ENCODE measurements at regions not wholly inside any gene's neighbourhood (a gene's known extent, or its start where the extent isn't known, plus 50 kb on each side); places are given as distances from the start of the nearest gene placed in this dataset.

DNA sequence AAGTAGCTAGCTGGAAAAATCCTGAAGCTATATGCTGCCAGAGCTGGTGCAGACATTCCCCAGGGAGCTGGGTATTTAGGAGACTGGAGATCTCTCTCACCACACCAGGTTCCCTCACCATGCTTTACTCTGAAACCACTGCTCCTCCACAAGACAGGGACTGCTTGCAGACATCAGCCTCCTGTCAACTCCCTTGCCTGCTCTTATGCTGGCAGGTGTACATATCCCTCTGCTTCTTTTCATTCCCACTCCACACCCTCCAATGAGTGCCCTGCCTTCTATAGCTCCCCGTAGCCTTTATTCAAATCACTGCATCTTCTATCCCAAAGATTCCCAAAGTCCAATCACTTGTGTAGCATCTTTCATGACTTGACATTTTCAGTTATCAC lies 380.7 kb downstream of the NFIB start:
- TF ChIP-seq POLR2A (IDR thresholded peaks at IDR 0.05; ENCODE audit: low read depth, low read length): no peak
- TF ChIP-seq POLR2AphosphoS5 (IDR thresholded peaks at IDR 0.05; ENCODE audit: insufficient read depth, low read depth, low read length): no peak
- TF ChIP-seq, protein P1, sequence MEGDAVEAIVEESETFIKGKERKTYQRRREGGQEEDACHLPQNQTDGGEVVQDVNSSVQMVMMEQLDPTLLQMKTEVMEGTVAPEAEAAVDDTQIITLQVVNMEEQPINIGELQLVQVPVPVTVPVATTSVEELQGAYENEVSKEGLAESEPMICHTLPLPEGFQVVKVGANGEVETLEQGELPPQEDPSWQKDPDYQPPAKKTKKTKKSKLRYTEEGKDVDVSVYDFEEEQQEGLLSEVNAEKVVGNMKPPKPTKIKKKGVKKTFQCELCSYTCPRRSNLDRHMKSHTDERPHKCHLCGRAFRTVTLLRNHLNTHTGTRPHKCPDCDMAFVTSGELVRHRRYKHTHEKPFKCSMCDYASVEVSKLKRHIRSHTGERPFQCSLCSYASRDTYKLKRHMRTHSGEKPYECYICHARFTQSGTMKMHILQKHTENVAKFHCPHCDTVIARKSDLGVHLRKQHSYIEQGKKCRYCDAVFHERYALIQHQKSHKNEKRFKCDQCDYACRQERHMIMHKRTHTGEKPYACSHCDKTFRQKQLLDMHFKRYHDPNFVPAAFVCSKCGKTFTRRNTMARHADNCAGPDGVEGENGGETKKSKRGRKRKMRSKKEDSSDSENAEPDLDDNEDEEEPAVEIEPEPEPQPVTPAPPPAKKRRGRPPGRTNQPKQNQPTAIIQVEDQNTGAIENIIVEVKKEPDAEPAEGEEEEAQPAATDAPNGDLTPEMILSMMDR (IDR thresholded peaks at IDR 0.05; ENCODE audit: extremely low read depth in 1 of 2, insufficient read depth in 1 of 2, low read depth in 1 of 2, low read length in 2 of 2): no peak
- no peak for TF ChIP-seq EZH2 (IDR thresholded peaks at IDR 0.05; ENCODE audit: borderline replicate concordance, low read depth, low read length, severe bottlenecking)
- no peak for TF ChIP-seq JUN (IDR thresholded peaks at IDR 0.05; ENCODE audit: borderline replicate concordance, insufficient read depth, insufficient read length, low read depth)
- no peak for TF ChIP-seq MYC (IDR thresholded peaks at IDR 0.05; ENCODE audit: low read depth, low read length)
- TF ChIP-seq FOS (IDR thresholded peaks at IDR 0.05; ENCODE audit: borderline replicate concordance, insufficient read depth, low read length): no peak
- TF ChIP-seq, protein P2, sequence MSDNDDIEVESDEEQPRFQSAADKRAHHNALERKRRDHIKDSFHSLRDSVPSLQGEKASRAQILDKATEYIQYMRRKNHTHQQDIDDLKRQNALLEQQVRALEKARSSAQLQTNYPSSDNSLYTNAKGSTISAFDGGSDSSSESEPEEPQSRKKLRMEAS (IDR thresholded peaks at IDR 0.05; ENCODE audit: insufficient read depth, insufficient read length): no peak
- TF ChIP-seq GATA2 (IDR thresholded peaks at IDR 0.05; ENCODE audit: insufficient read depth, insufficient read length, low read depth, low read length): no peak

Data from endothelial cell of umbilical vein (primary cell).